G401 (cell line): ENCODE measurements at regions not wholly inside any gene's neighbourhood (a gene's known extent, or its start where the extent isn't known, plus 50 kb on each side); places are given as distances from the start of the nearest gene placed in this dataset.

ENCODE experiments used
- DNase-seq: peaks from one replicate; pipeline ENCODE4 v3.0.0-alpha.2; 2015; ENCODE audit warnings: low spot score
- in situ Hi-C: cut with HindIII; loops from 2 replicates; pipeline ENCODE4 v1.10.0; 2016; ENCODE audit warnings: low sequenced_read_pairs, mixed read lengths

DNA sequence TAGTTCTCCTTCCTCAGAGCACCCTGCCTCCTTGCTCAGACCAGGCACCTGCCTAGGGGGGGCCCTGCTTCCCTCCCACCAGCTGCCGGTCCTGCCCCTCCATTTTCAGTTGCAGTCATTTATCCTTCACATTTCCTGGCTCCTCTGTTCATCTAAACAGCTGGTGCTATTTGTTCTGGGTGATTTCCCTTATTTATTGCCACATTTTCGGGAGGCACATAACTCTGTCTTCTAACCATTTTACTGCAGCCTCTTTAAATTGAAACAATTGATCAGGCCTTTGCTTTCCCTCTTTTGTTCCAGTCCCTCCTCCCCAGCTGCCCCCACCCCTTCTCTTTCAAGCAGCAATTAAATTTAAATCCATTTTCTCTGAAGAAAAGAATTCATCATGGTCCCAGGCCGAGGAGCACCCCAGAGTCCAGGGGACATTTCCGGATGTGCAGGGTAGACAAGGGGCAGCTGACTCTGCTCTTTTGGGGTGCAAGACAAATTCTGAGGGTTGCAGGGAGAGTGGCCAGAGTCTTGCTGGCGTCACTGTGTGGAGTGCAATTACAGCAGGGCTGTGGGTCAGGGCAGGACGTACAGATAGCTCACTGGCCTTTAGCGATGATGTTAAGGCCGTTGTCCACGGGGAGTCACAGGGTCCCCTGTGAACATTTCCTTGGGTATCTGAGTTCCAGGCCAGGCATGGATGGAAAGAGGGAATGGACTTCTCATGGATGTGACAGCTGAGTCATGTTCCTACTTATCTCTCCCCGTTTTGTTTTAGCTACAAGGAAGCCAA is 476.4 kb downstream of the TBC1D22A start:
- in situ Hi-C loops, result no loop called here
- no peak for DNase-seq

- in situ Hi-C loops, result no loop called here
- DNase-seq, result no peak
Measured at GRCh38 chr22:47237890-47238480, 475.5 kb downstream of the TBC1D22A start.

DNA sequence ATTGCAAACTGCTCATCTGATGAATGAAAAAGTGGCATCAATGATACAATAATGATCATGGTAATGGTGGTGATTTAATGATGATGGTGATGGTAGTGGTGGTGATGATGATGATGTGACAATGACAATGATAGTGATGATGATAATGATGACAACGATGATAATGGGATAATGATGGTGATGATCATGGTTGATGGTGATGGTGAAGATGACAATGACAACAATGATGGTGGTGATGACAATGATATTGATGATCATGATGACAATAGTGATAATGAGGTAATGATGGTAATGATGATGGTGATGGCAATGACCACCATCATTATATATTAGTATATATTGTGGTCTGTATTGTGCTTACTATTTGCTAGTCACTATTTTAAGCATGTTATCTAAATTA is 474.3 kb downstream of the TBC1D22A start:
- in situ Hi-C loops, result no loop called here
- no peak for DNase-seq

DNA sequence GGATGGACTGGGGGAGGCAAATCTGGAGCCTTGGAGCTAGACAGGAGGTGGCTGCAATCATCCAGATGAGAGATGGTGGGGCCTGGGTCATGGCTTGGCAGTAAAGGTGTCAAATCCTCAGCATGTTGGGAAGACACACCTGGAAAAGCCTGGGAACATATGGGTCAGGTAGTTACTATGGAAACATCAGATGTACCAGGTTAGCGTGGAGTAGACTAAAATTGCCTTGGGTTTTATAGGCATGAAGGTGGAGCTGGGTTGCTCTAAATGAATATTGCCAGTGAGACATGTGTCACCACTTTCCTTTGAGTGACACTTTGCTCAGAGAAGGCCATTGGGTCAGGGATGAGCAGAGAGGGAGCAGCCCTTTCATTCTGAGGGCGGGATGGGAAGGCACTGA is 473.7 kb downstream of the TBC1D22A start:
- in situ Hi-C loops, result no loop called here
- DNase-seq, result no peak

DNA sequence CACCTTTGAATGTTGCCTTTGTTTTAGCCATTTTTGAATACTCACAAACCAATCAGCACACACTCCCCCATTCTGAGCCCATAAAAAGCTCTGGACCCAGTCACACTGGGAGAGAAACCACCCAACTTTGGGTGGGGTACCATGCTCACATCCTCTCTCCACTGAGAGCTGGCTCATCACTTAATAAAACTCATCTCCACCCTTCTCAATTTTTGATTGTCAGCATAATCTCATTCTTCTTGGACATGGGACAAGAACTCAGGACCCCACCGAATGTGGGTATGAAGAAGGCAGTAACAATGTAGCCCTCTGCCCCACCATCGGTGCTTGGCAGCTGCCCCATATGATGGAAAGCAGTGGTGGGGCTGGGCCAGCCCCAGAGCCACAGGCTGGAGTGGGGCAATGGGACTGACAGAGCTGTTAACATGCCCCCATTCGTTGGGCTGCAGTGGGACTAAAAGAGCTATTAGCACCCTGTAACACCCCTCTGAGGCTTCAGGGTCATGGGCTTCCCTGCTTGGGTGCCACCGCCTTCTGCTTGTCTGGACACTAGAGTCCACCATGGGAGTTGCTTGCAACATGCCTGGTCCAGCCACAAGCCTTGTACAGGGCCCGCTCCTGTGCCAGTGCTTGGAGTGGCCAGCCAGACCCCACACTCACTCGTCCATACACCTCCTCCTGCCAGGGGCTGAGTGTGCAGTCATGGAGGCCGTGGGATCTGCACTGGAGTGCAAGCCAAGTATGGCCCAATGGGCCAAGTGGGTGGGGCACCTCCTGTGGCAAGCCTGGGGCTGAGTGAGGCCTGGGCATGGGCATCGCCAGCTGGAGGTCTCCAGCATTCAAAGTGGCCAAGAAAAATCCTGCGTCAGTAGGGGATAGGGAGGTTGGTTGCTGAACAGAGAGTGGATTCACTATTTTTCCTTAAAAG is 471.1 kb downstream of the TBC1D22A start:
- in situ Hi-C loops, result no loop called here
- DNase-seq, result no peak

DNA sequence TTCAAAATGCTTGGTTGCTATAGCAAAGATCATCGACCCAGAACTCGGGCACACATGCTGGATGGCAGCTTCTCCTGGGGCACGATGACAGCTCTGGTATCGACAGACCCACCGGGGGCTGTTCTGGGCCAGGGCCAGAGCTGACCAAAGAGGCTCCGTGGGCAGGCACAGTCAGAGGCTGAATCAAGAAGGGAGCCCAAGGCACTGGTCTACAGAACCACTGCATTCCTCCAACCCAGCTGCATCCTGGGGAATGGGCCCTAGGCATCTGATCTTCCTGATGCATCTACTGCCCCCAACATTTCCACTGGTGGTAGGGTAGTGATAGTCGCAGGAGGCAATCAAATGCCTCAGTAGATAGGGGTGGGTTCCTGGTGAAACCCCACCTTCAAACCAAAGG is 470.3 kb downstream of the TBC1D22A start:
- in situ Hi-C loops, result no loop called here
- DNase-seq, result no peak

- no peak for DNase-seq
- in situ Hi-C loops, result no loop called here
Measured at GRCh38 chr22:47232197-47232596, 469.7 kb downstream of the TBC1D22A start.

GRCh38 chr22:47231759-47232158 is 469.3 kb downstream of the TBC1D22A start:
- in situ Hi-C loops, result no loop called here
- DNase-seq, result no peak

- in situ Hi-C loops, result no loop called here
- DNase-seq, result no peak
Measured at GRCh38 chr22:47230741-47231140, 468.3 kb downstream of the TBC1D22A start.

- no peak for DNase-seq
- in situ Hi-C loops, result no loop called here
Measured at GRCh38 chr22:47230251-47230650, 467.8 kb downstream of the TBC1D22A start.

DNA sequence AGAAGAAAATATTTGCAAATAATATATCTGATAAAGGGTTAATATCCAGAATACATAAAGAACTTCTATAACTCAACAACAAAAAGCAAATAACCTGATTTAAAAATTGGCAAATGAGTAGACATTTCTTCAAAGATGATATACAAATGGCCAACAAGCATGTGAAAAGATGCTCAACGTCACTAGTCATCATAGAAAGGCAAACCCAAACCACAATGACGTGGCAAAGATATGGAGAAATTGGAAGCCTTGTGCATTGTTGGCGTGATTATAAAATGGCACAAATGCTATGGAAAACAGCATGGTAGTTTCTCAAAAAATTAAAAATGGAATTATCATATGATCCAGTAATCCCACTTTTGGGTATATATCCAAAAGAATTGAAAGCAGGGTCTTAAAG is 466.3 kb downstream of the TBC1D22A start:
- in situ Hi-C loops, result no loop called here
- DNase-seq, result no peak

GRCh38 chr22:47225931-47226633 is 463.6 kb downstream of the TBC1D22A start:
- in situ Hi-C loops, result no loop called here
- DNase-seq, result no peak

DNA sequence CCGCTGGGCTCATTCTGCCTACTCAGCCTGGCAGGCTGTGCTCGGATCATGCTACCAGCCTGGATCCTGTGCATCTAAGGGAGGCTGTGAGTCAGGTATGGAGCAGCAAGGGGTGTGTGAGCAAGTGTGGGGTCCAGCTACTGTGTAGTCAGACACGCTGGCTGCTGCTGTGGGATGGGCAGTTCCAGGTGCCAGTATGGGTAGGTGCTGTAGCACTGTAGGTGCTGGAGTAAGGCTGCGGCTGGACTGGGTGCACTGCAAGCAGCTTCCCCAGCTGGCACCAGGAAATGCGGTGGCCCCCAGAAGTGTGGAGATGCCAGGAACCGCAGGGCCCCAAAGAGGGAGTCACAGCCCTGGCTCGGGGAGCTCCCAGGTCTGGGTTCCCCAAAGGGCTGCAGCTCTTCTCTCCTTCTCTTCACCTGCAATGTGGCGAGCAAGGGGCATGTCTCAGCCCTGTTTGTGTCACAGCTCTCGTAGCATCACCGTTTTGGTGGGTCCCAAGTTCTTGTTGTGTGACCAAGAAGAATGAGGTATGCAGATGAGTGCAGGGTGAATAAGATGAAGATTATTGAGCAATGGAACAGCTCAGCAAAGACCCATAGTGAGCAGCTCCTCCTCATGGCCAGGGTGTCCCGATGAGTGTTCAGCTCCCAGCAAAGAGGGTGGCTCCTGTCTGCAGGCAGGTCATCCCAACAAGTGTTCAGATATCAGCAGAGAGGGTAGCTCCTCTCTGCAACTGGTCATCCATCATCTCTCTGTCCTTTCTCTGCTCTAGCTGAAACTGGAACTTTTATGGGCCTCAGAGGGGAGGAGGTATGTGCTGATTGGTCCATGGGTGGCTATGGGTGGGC is 462.9 kb downstream of the TBC1D22A start:
- no peak for DNase-seq
- in situ Hi-C loops, result no loop called here
